GM12891 (cell line): ENCODE measurements at regions not wholly inside any gene's neighbourhood (a gene's known extent, or its start where the extent isn't known, plus 50 kb on each side); places are given as distances from the start of the nearest gene placed in this dataset.

Experiments used
- PAX5 ChIP-seq: IDR thresholded peaks from 2 replicates; pipeline ENCODE4 v1.6.1; 2011; ENCODE audit warnings: low read length, moderate library complexity, mild to moderate bottlenecking; ENCODE audit not compliant: insufficient read depth, severe bottlenecking
- POLR2A ChIP-seq: IDR thresholded peaks from 2 replicates; pipeline ENCODE4 v1.6.1; 2011; ENCODE audit warnings: low read depth, low read length, control low read depth
- POLR2AphosphoS5 ChIP-seq: IDR thresholded peaks from 2 replicates; pipeline ENCODE4 v1.6.1; 2011; ENCODE audit warnings: low read depth, low read length, control low read depth
- SPI1 ChIP-seq: IDR thresholded peaks from 2 replicates; pipeline ENCODE4 v1.6.1; 2011; ENCODE audit warnings: low read depth, low read length, control low read depth
- TAF1 ChIP-seq: IDR thresholded peaks from 2 replicates; pipeline ENCODE4 v1.6.1; 2011; ENCODE audit warnings: low read depth, low read length, control low read depth

GRCh38 chr6:130585587-130585986 lies 219.8 kb downstream of the TMEM200A start:
- no peak for TF ChIP-seq POLR2A
- no peak for TF ChIP-seq SPI1
- no peak for TF ChIP-seq POLR2AphosphoS5
- TF ChIP-seq PAX5, result no peak
- no peak for TF ChIP-seq TAF1
